ENCODE measurements at regions not wholly inside any gene's neighbourhood (a gene's known extent, or its start where the extent isn't known, plus 50 kb on each side); places are given as distances from the start of the nearest gene placed in this dataset.

DNA sequence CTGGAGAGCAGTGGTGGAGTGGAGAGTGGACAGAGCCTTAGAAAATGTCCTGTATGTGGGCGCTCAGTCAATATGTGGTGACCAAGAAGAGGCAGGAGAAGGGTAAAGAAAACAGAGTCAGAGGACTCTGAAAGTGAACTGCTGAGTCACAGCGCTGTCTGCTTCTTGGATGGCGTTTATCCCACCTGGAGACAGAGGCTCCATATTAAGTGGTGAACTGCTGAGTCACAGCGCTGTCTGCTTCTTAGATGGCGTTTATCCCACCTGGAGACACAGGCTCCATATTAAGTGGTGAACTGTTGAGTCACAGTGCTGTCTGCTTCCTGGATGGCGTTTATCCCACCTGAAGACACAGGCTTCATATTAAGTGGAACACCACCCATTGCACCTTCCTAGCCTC lies 119.3 kb upstream of the RALGAPA2 start:
- H3K27ac Mint-ChIP-seq (ENCODE audit: low read depth, unreplicated experiment), result no peak overlapping the region
- DNase-seq (ENCODE audit: unreplicated experiment), result no peak
- H3K9me3 Mint-ChIP-seq (ENCODE audit: unreplicated experiment), result no peaks in the 10 kb centered on the region
- H3K36me3 Mint-ChIP-seq (ENCODE audit: insufficient read depth, unreplicated experiment), result no peaks in the 10 kb centered on the region
- H3K4me1 Mint-ChIP-seq (ENCODE audit: insufficient read depth, unreplicated experiment), result no peaks in the 10 kb centered on the region
- POLR2A ChIA-PET, result interaction anchor here (0.7 to 1.7 kb wide), 3 partner anchors 9 to 121 kb away, joined by 3 to 5 read pairs (median 3); no protein-coding TSS in a partner anchor
- BruUV-seq (replicated peaks), result no TSS peak
- CTCF ChIA-PET, result interaction anchor here (1.6 to 8.7 kb wide), 3 partner anchors 8 to 404 kb away, joined by 5 to 146 read pairs (median 7); no protein-coding TSS in a partner anchor
- H3K27me3 Mint-ChIP-seq (ENCODE audit: insufficient read depth, unreplicated experiment), result peaks cover 25% of the 10 kb centered on the region
- no peak overlapping the region for H3K4me3 Mint-ChIP-seq (ENCODE audit: unreplicated experiment)
- intact Hi-C loops (cut with micrococcal nuclease), result loop anchor here (10.0 kb wide), 1 partner anchor 1483 kb away; no protein-coding TSS in a partner anchor
- TF ChIP-seq, protein P1, sequence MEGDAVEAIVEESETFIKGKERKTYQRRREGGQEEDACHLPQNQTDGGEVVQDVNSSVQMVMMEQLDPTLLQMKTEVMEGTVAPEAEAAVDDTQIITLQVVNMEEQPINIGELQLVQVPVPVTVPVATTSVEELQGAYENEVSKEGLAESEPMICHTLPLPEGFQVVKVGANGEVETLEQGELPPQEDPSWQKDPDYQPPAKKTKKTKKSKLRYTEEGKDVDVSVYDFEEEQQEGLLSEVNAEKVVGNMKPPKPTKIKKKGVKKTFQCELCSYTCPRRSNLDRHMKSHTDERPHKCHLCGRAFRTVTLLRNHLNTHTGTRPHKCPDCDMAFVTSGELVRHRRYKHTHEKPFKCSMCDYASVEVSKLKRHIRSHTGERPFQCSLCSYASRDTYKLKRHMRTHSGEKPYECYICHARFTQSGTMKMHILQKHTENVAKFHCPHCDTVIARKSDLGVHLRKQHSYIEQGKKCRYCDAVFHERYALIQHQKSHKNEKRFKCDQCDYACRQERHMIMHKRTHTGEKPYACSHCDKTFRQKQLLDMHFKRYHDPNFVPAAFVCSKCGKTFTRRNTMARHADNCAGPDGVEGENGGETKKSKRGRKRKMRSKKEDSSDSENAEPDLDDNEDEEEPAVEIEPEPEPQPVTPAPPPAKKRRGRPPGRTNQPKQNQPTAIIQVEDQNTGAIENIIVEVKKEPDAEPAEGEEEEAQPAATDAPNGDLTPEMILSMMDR (IDR thresholded peaks at IDR 0.05; ENCODE audit: unreplicated experiment), result no peak

DNA sequence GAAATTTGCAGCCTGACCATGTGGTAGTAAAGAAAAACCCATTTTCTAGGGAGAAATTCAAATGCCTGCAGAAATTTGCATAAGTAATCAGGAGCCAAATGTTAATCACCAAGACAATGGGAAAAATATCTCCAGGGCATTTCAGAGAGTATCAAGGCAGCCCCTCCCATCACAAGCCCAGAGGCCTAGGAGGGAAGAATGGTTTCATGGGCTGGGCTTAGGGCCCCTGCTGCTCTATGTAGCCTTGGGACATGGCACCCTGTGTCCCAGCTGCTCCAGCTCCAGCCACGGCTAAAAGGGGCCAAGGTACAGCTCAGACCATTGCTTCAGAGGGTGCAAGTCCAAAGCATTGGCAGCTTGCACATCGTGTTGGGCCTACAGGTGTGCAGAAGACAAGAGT lies 117.2 kb upstream of the RALGAPA2 start:
- TF ChIP-seq, protein P1 (IDR thresholded peaks at IDR 0.05; ENCODE audit: unreplicated experiment), result no peak
- DNase-seq (ENCODE audit: unreplicated experiment), result no peak
- peaks cover 4% of the 10 kb centered on the region for H3K4me1 Mint-ChIP-seq (ENCODE audit: insufficient read depth, unreplicated experiment)
- ChIA-PET CTCF (interaction anchor here (1.5 kb wide), 1 partner anchor 236 kb away, joined by 6 read pairs; no protein-coding TSS in a partner anchor), POLR2A (interaction anchor here (0.6 kb wide), 1 partner anchor 153 kb away, joined by 3 read pairs; no protein-coding TSS in a partner anchor)
- H3K4me3 Mint-ChIP-seq (ENCODE audit: unreplicated experiment), result no peak overlapping the region
- no peaks in the 10 kb centered on the region for H3K36me3 Mint-ChIP-seq (ENCODE audit: insufficient read depth, unreplicated experiment)
- intact Hi-C loops (cut with micrococcal nuclease), result loop anchor here (10.0 kb wide), 2 partner anchors 745 to 1485 kb away; no protein-coding TSS in a partner anchor
- no TSS peak for BruUV-seq (replicated peaks)
- H3K27ac Mint-ChIP-seq (ENCODE audit: low read depth, unreplicated experiment), result no peak overlapping the region
- no peaks in the 10 kb centered on the region for H3K9me3 Mint-ChIP-seq (ENCODE audit: unreplicated experiment)
- H3K27me3 Mint-ChIP-seq (ENCODE audit: insufficient read depth, unreplicated experiment), result peaks cover 15% of the 10 kb centered on the region

DNA sequence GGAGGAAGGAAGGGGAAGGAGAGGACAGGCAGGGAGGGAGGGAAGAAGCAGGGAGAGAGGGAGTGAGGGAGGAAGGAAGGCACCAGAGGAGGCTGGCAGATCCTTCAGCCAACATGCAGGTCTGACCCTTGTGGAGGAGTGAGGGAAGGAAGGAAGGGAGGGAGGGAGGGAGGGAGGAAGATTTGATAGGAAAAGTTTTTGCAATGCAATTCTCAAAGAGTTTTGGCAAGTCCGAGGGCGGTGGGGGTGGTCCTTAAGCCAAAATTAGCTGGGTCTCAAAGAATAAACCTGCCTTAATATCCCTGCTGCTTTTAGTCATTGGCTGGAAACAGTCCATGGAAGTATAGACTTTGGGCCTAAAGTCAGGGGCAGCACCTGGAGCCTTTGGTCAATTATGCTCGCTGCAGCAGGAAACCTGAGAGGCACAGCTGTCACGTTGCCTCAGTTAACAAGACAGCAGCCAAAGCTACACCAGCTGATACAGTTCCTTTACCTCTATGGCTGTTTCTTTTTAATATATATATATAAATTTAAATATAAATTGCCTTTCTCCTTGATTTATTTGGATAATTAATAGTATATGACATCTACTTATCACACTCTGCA lies 115.7 kb upstream of the RALGAPA2 start:
- no TSS peak for BruUV-seq (replicated peaks)
- intact Hi-C loops (cut with micrococcal nuclease), result loop anchor here (10.0 kb wide), 1 partner anchor 743 kb away; no protein-coding TSS in a partner anchor
- H3K36me3 Mint-ChIP-seq (ENCODE audit: insufficient read depth, unreplicated experiment), result no peaks in the 10 kb centered on the region
- H3K27ac Mint-ChIP-seq (ENCODE audit: low read depth, unreplicated experiment), result no peak overlapping the region
- ChIA-PET POLR2A (no interaction called here), CTCF (interaction anchor here (0.5 to 12.2 kb wide), 5 partner anchors 8 to 744 kb away, joined by 3 to 373 read pairs (median 4); no protein-coding TSS in a partner anchor)
- peaks cover 5% of the 10 kb centered on the region for H3K4me1 Mint-ChIP-seq (ENCODE audit: insufficient read depth, unreplicated experiment)
- H3K27me3 Mint-ChIP-seq (ENCODE audit: insufficient read depth, unreplicated experiment), result peaks cover 15% of the 10 kb centered on the region
- H3K9me3 Mint-ChIP-seq (ENCODE audit: unreplicated experiment), result no peaks in the 10 kb centered on the region
- no peak for DNase-seq (ENCODE audit: unreplicated experiment)
- no peak overlapping the region for H3K4me3 Mint-ChIP-seq (ENCODE audit: unreplicated experiment)
- TF ChIP-seq, protein P1 (IDR thresholded peaks at IDR 0.05; ENCODE audit: unreplicated experiment), result no peak

DNA sequence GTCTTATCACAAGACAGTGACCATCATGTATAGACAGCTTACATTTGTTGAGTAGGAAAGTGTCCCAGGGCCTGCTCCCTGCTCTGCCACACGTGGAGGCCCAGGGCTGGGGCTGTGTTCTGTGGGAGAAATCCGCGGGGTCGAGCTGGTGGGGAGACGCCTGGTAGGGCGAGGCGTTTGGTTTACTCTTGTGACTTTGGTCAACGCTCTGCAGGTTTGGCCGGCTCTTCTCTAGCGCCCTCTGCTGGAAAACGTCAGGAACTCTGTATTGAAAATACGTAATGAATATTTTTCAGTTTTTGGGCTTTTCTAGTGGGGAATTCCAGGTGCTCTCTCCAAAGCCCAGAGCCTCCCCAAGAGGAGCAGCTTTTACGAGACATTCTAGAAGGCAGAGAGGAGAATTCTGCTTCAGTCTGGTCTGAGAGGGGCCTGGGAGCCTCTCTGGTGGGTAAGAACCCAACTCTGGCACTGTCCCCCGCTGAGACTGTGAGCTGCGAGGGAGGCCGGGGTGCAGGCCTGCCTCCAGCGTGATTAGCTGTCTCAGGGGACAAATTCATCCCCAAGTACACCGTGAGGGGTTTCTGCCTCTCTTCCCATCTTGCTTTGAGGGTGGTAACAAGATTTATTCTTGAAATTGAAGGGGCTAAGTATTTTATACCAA lies 112.6 kb upstream of the RALGAPA2 start:
- no peak overlapping the region for H3K27ac Mint-ChIP-seq (ENCODE audit: low read depth, unreplicated experiment)
- H3K27me3 Mint-ChIP-seq (ENCODE audit: insufficient read depth, unreplicated experiment), result peaks cover 15% of the 10 kb centered on the region
- H3K4me1 Mint-ChIP-seq (ENCODE audit: insufficient read depth, unreplicated experiment), result peaks cover 16% of the 10 kb centered on the region
- CTCF ChIA-PET, result interaction anchor here (0.6 to 12.2 kb wide), 77 partner anchors 11 to 1395 kb away, joined by 3 to 373 read pairs (median 5); partner anchors contain the start of gene RALGAPA2
- TF ChIP-seq, protein P1 (IDR thresholded peaks at IDR 0.05; ENCODE audit: unreplicated experiment), result peak; percentile 79
- no TSS peak for BruUV-seq (replicated peaks)
- no peak overlapping the region for H3K4me3 Mint-ChIP-seq (ENCODE audit: unreplicated experiment)
- no peaks in the 10 kb centered on the region for H3K36me3 Mint-ChIP-seq (ENCODE audit: insufficient read depth, unreplicated experiment)
- peak; percentile 66 for DNase-seq (ENCODE audit: unreplicated experiment)
- no peaks in the 10 kb centered on the region for H3K9me3 Mint-ChIP-seq (ENCODE audit: unreplicated experiment)
- intact Hi-C loops (cut with micrococcal nuclease), result loop anchor here (1.0 to 10.0 kb wide), 5 partner anchors 45 to 740 kb away; no protein-coding TSS in a partner anchor
- POLR2A ChIA-PET, result interaction anchor here (0.7 to 3.2 kb wide), 10 partner anchors 10 to 222 kb away, joined by 3 to 15 read pairs (median 4); partner anchors contain the start of gene RALGAPA2
